ENCODE measurements at regions not wholly inside any gene's neighbourhood (a gene's known extent, or its start where the extent isn't known, plus 50 kb on each side); places are given as distances from the start of the nearest gene placed in this dataset.

- DNase-seq = no peak
These were observed 185.7 kb upstream of the ZPLD1 start for GRCh38 chr3:102248981-102249705.

- no peak for DNase-seq
These were observed 179.1 kb upstream of the ZPLD1 start for GRCh38 chr3:102255736-102256135.

- no peak for DNase-seq
These were observed 176.1 kb upstream of the ZPLD1 start for GRCh38 chr3:102258666-102259227.

DNA sequence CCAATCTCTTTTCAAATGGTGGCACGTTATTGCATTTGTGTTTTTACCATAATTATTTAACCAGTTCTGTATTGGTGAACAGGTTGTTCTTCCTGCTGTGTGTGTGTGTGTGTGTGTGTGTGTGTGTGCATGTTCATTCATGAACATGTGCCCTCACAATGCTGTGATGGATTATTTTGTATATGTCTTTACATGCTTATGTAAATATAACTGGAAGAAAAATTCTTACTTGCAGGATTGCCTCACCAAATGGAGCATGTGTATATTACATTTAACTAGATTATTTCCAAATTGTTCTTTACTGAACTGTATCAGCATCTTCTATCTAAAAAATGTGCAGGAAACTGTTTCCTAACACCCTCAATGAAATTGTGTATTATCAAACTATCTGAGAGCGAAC lies 175.2 kb upstream of the ZPLD1 start:
- DNase-seq = no peak

- no peak for DNase-seq
These were observed 169.1 kb upstream of the ZPLD1 start for GRCh38 chr3:102265720-102266119.

GRCh38 chr3:102269406-102269805 lies 165.4 kb upstream of the ZPLD1 start:
- DNase-seq = no peak

- no peak for DNase-seq
These were observed 144.6 kb upstream of the ZPLD1 start for GRCh38 chr3:102290241-102290640.

DNA sequence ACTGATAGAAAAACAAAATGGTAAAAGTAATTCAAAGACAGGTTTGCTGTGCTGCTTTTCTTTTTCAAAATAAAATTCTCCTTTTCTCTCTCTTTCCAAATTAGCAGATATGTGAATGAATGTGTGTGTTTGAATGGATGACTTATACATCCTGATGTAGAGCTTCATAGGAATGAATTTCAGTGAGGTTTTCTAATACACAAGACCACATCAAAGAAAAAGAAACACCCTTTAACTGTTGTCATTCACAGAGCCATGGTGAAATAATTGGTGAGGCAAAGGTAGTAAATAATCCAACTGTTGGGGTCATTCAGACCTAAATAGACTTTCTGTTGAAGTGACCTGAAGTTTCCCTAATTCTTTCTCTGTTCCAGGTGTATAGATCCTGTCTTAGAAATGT lies 139.1 kb upstream of the ZPLD1 start:
- no peak for DNase-seq

DNA sequence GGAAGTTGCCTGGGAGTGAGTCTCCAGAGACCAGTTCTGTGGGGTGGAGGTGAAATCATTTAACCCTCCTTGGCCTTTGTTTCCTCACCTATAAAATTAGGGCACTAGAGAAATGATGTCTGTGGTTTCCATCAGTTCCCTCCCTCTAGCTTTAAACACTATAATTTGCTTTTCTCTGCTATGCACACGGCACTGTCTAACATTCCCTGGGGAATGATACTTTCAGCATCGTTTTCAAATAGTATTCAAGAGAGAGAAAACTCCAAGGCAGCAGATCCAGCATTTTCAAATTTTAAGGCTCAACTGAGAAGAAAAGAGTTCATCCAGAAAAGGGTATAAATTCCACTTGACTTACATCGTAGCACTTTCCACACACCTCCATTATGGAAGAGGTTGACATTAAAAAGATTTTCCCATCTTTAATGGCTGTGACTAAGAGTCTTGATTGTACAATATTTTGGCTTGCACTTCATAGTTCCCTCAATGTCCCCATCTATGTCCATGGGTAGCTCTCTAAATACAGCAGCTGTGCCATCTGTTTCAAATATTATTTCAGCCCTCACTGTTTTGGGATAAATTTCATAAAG lies 137.7 kb upstream of the ZPLD1 start:
- DNase-seq = no peak

- DNase-seq = no peak
These were observed 135.5 kb upstream of the ZPLD1 start for GRCh38 chr3:102299125-102299877.

- DNase-seq = no peak
These were observed 133.5 kb upstream of the ZPLD1 start for GRCh38 chr3:102301155-102301880.

GRCh38 chr3:102302020-102302419 lies 132.8 kb upstream of the ZPLD1 start:
- DNase-seq = no peak

- DNase-seq = no peak
These were observed 130.3 kb upstream of the ZPLD1 start for GRCh38 chr3:102304550-102304949.

- no peak for DNase-seq
These were observed 127.4 kb upstream of the ZPLD1 start for GRCh38 chr3:102307442-102307841.

DNA sequence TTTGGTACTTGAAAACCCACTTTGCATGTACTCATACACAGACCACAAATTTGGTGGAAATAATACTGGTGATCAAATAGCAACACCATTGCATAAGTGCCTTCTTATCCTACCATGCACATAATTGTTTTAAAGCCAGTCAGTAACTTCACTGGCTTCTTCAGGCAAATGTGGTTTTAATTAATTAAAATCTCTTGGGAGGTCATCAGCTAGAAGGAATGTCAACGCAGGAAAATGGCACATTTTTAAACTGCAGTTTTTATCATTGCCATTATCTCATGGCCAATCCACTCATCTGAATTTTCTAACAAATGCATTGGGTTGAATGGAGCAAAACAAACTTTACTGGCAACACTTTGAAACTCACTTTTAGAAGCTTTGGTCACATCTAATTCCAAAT lies 105.7 kb upstream of the ZPLD1 start:
- no peak for DNase-seq

GRCh38 chr3:102329561-102329960 lies 105.3 kb upstream of the ZPLD1 start:
- no peak for DNase-seq

GRCh38 chr3:102332205-102332604 lies 102.6 kb upstream of the ZPLD1 start:
- DNase-seq = no peak

- DNase-seq = no peak
These were observed 101.9 kb upstream of the ZPLD1 start for GRCh38 chr3:102332934-102333333.

DNA sequence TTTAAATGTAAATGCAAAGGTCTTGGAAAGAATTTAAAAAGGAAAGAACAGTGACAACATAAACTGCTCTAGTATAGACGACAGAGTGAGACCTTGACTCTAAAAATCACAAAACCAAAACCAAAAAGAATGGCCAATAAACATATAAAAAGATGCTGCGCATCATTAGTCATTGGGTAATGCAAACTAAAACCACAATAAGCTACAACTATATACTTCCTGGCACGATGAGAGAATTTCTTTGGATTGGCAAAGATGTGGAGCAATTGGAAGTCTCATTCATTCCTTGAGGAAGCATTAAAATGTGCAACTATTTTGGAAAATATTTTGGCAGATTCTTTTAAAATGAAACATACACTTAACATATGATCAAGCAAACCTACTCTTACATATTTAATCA lies 98.7 kb upstream of the ZPLD1 start:
- no peak for DNase-seq

GRCh38 chr3:102339671-102340070 lies 95.1 kb upstream of the ZPLD1 start:
- no peak for DNase-seq

- no peak for DNase-seq
These were observed 87.9 kb upstream of the ZPLD1 start for GRCh38 chr3:102346897-102347296.

DNA sequence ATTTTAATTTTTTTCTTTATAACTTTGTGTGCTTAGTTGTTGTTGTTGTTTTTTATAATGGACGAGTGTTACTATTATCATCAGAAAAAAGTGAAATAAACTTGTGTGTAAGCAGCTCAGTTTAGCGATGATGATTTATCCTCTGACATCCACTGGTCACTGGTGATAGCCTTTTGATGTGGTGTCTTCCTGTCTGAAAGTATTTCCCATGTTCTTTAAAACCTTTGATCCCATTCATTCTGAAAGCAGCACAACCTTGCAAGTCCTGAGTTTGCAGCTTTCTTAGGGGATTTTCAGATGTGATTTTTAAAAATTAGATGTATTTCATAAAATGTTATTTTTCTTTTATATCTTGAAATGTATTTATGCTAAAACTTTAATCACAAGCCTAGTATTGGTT lies 85.9 kb upstream of the ZPLD1 start:
- no peak for DNase-seq

DNA sequence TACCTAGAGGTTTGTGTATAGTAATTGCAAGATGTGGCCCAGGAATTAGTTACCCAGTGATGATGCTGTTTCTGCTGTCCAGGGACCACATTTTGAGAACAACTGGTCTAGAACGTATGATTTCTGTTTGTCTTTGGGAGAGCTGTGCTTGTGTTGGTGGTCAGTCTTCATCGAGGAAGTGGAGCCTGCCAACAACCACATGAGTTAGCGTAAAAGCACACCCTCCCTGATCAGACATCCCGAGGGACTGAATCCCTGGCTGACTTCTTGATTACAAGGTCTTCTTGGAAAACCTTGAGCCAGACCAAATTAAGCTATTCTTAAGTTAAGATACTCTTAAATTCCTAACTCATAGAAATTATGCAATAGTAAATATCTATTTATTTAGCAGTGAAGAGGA lies 81.7 kb upstream of the ZPLD1 start:
- DNase-seq = no peak
